ENCODE measurements at regions not wholly inside any gene's neighbourhood (a gene's known extent, or its start where the extent isn't known, plus 50 kb on each side); places are given as distances from the start of the nearest gene placed in this dataset.

- TF ChIP-seq POLR2A (IDR thresholded peaks at IDR 0.05) (no peak), EP300 (IDR thresholded peaks at IDR 0.05; ENCODE audit: low read depth) (no peak), POLR2AphosphoS5 (IDR thresholded peaks at IDR 0.05) (no peak)
- TF ChIP-seq, protein P1, sequence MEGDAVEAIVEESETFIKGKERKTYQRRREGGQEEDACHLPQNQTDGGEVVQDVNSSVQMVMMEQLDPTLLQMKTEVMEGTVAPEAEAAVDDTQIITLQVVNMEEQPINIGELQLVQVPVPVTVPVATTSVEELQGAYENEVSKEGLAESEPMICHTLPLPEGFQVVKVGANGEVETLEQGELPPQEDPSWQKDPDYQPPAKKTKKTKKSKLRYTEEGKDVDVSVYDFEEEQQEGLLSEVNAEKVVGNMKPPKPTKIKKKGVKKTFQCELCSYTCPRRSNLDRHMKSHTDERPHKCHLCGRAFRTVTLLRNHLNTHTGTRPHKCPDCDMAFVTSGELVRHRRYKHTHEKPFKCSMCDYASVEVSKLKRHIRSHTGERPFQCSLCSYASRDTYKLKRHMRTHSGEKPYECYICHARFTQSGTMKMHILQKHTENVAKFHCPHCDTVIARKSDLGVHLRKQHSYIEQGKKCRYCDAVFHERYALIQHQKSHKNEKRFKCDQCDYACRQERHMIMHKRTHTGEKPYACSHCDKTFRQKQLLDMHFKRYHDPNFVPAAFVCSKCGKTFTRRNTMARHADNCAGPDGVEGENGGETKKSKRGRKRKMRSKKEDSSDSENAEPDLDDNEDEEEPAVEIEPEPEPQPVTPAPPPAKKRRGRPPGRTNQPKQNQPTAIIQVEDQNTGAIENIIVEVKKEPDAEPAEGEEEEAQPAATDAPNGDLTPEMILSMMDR (IDR thresholded peaks at IDR 0.05) = no peak
Observed at GRCh38 chr1:5508669-5509330, 483.4 kb downstream of the NPHP4 start.
